Hematopoietic multipotent progenitor cell treated with erythropoietin and hydrocortisone succinate and interleukin-3 and kit ligand, for 15 days (in vitro differentiated cells): ENCODE measurements at regions not wholly inside any gene's neighbourhood (a gene's known extent, or its start where the extent isn't known, plus 50 kb on each side); places are given as distances from the start of the nearest gene placed in this dataset.

Experiments
- DNase-seq: peaks from one replicate; pipeline ENCODE4 v3.0.0-alpha.2; 2015; ENCODE audit warnings: low spot score

GRCh38 chr6:168157272-168158212 is 78.5 kb upstream of the FRMD1 start:
- DNase-seq: no peak

- no peak for DNase-seq
Measured at GRCh38 chr6:168156742-168157265, 77.8 kb upstream of the FRMD1 start.

GRCh38 chr6:168155821-168156741 is 77.1 kb upstream of the FRMD1 start:
- DNase-seq: no peak

GRCh38 chr6:168155193-168155592 is 76.2 kb upstream of the FRMD1 start:
- no peak for DNase-seq

GRCh38 chr6:168154263-168154917 is 75.4 kb upstream of the FRMD1 start:
- no peak for DNase-seq

- no peak for DNase-seq
Measured at GRCh38 chr6:168153553-168153952, 74.5 kb upstream of the FRMD1 start.

- DNase-seq: no peak
Measured at GRCh38 chr6:168152980-168153379, 74.0 kb upstream of the FRMD1 start.

GRCh38 chr6:168152306-168152963 is 73.4 kb upstream of the FRMD1 start:
- DNase-seq: no peak

GRCh38 chr6:168150551-168151320 is 71.7 kb upstream of the FRMD1 start:
- DNase-seq: no peak

GRCh38 chr6:168149015-168149414 is 70.0 kb upstream of the FRMD1 start:
- DNase-seq: no peak

GRCh38 chr6:168148231-168148849 is 69.3 kb upstream of the FRMD1 start:
- DNase-seq: no peak

- no peak for DNase-seq
Measured at GRCh38 chr6:168147205-168147738, 68.3 kb upstream of the FRMD1 start.

GRCh38 chr6:168145747-168146596 is 67.0 kb upstream of the FRMD1 start:
- no peak for DNase-seq

GRCh38 chr6:168139121-168139520 is 60.1 kb upstream of the FRMD1 start:
- DNase-seq: no peak

- DNase-seq: no peak
Measured at GRCh38 chr6:168138436-168138835, 59.4 kb upstream of the FRMD1 start.

GRCh38 chr6:168137024-168137423 is 58.0 kb upstream of the FRMD1 start:
- DNase-seq: no peak

- DNase-seq: no peak
Measured at GRCh38 chr6:168136622-168137021, 57.6 kb upstream of the FRMD1 start.

GRCh38 chr6:168136001-168136400 is 57.0 kb upstream of the FRMD1 start:
- no peak for DNase-seq
